Panc1 (cell line): ENCODE measurements at regions not wholly inside any gene's neighbourhood (a gene's known extent, or its start where the extent isn't known, plus 50 kb on each side); places are given as distances from the start of the nearest gene placed in this dataset.

Source experiments
- CTCF ChIP-seq: fragments of 450-650 bp; IDR thresholded peaks from 2 replicates; pipeline ENCODE4 v1.5.1; 2017; ENCODE audit warnings: mild to moderate bottlenecking
- POLR2AphosphoS5 ChIP-seq: IDR thresholded peaks from 2 replicates; pipeline ENCODE4 v1.6.1; 2012; ENCODE audit warnings: mild to moderate bottlenecking, low read depth, low read length, moderate library complexity
- SIN3A ChIP-seq: IDR thresholded peaks from 2 replicates; pipeline ENCODE4 v1.6.1; 2012; ENCODE audit warnings: low read depth, mild to moderate bottlenecking, low read length, moderate library complexity, borderline replicate concordance; ENCODE audit not compliant: insufficient read depth
- TCF7L2 ChIP-seq: IDR thresholded peaks from 2 replicates; pipeline ENCODE4 v1.6.1; 2011; ENCODE audit warnings: mild to moderate bottlenecking, low read depth, low read length, inconsistent platforms
- TF ChIP-seq, protein P1 (sequence below), 2 experiments: IDR thresholded peaks; 2 replicates each; pipeline ENCODE4 v1.6.1; 2011 to 2012; ENCODE audit warnings: low read depth in 2 of 2, control low read depth in 1 of 2, low read length in 1 of 2, mild to moderate bottlenecking in 1 of 2, moderate library complexity in 1 of 2; ENCODE audit not compliant: insufficient read depth in 1 of 2

DNA sequence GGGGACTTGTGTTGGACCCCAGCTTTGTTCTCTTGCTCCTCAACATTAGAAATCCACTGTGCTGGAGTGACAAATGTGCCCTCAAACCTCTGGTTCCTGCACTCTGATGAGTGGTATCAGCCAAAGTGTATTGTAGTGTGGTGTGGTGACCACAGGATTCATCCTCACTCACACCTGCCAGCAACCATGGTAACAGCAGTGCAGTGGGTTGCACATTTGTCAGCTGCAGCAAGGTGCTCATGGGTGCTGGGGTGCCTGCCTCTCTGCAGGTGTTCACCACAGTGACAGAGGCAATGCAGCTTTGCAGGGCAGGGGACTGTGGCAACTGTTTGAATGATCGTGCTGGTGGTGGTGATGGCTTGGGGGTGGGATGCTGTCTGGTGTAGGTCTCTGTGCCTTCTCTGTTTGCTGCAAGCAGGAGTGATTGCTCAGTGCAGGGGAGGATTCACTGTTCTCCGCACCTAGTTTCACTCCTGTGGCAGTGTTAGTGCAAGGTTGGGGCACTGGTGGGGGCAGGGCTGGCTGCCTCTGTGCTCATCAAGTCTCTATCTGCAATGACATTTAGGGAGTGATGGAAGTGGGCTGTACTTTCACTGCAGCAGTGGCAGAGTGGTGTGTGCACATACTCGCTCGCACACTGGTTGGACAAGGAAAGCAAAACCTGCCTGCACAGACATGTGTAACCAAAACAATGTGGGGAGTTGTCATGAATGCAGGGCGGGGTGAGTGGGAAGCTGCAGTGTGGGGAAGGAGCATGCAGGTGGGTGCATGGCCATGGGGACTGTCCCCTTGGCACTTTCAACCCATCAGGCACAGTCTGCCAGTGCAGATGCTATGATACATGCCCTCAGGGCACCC lies 301.1 kb downstream of the PIK3C3 start:
- TF ChIP-seq POLR2AphosphoS5, result no peak
- TF ChIP-seq CTCF, result no peak
- TF ChIP-seq, protein P1, sequence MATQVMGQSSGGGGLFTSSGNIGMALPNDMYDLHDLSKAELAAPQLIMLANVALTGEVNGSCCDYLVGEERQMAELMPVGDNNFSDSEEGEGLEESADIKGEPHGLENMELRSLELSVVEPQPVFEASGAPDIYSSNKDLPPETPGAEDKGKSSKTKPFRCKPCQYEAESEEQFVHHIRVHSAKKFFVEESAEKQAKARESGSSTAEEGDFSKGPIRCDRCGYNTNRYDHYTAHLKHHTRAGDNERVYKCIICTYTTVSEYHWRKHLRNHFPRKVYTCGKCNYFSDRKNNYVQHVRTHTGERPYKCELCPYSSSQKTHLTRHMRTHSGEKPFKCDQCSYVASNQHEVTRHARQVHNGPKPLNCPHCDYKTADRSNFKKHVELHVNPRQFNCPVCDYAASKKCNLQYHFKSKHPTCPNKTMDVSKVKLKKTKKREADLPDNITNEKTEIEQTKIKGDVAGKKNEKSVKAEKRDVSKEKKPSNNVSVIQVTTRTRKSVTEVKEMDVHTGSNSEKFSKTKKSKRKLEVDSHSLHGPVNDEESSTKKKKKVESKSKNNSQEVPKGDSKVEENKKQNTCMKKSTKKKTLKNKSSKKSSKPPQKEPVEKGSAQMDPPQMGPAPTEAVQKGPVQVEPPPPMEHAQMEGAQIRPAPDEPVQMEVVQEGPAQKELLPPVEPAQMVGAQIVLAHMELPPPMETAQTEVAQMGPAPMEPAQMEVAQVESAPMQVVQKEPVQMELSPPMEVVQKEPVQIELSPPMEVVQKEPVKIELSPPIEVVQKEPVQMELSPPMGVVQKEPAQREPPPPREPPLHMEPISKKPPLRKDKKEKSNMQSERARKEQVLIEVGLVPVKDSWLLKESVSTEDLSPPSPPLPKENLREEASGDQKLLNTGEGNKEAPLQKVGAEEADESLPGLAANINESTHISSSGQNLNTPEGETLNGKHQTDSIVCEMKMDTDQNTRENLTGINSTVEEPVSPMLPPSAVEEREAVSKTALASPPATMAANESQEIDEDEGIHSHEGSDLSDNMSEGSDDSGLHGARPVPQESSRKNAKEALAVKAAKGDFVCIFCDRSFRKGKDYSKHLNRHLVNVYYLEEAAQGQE (IDR thresholded peaks at IDR 0.05; ENCODE audit: insufficient read depth in 1 of 2, low read depth in 2 of 2, low read length in 1 of 2), result no peak
- TF ChIP-seq SIN3A, result no peak
- no peak for TF ChIP-seq TCF7L2
